HG02852 (cell line): ENCODE measurements at regions not wholly inside any gene's neighbourhood (a gene's known extent, or its start where the extent isn't known, plus 50 kb on each side); places are given as distances from the start of the nearest gene placed in this dataset.
A peak's percentile ranks its signal among the peaks of the same experiment; 100 is the strongest.

Source experiments
- ATAC-seq: cut with Tn5 transposase; IDR thresholded peaks from one replicate; pipeline ENCODE4 v1.9.1; 2021; ENCODE audit warnings: mild to moderate bottlenecking, moderate library complexity; ENCODE audit not compliant: unreplicated experiment

DNA sequence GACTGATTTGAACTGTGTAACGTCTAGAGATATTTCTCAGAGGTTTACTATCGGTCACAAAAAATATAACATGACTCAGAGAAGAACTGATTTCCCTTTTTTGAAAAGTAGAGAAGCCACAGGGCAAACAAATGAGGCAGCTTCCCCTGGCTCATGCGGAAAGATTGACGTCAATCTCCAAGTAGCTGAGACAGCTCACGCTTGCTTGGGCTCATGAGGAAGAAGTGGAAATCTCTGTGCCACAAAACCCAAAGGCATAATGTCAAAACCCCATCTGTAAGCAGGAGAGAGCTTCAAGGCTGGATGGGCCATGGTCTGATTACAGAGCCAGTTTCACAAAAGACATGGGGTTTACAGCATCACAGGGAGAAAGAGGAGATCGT lies 188.1 kb downstream of the ARL4C start:
- ATAC-seq, result peak; percentile 92

DNA sequence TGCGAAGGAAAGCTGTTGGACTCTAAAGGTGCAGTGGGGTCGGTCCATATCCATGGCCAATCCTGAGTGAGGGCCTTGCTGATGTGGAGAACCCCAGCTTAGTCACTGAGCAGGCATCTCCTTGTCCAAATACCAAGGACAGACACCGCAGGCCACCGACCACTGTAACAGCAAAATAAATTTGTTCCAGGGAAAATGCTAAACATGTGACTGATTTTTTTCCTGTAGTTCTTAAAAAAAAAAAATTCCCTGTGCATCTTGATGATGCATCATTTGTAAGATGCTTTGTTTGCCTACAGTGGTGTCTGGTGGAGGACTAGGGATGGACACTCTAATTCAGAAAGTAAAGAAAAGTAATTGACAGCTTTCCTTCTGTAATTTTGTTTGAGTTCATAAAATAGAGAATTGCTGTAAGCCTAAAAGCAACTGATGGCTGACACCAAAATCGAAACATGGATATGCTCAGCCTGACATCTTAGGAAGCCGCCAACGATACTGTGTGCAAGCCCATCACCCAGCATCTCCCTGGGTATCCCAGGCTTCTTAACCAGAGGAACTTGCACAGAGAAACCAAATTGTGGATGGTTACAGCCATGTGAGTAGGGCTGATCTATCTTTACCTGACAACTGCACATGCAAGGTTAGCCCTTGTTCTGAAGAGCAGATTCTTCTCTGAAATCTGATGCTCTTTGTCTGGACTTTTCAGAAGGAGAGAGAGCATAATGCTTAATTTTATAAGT lies 188.6 kb downstream of the ARL4C start:
- ATAC-seq, result no peak

DNA sequence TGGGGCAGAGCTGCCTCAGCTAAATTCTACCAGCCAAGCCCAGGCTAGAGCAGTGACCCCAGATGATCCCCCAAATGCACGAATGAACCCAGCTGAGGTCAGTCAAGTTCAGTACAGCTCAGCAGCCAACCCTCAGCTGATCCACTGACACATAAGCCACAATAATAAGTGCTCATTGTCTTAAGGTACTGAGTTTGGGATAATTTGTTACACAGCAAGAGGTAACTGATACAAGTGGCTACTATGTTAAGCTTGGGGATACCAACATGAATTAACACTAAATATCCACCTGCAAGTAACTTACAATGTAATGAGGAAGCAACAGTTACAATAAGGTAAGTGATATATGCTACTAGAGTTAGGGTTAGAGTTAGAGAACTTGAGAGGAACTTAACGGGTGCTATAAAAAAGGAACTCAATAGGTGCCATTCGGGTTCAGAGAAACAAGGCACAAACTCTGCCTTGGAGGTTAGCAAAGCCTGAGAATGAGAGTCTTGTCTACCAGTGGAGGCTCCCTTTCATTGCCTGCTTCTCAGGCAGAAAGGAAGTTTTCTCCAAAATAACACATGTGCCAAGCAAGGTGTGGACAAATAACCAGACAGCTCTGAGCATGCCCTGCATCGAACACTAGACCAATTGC lies 189.4 kb downstream of the ARL4C start:
- no peak for ATAC-seq

DNA sequence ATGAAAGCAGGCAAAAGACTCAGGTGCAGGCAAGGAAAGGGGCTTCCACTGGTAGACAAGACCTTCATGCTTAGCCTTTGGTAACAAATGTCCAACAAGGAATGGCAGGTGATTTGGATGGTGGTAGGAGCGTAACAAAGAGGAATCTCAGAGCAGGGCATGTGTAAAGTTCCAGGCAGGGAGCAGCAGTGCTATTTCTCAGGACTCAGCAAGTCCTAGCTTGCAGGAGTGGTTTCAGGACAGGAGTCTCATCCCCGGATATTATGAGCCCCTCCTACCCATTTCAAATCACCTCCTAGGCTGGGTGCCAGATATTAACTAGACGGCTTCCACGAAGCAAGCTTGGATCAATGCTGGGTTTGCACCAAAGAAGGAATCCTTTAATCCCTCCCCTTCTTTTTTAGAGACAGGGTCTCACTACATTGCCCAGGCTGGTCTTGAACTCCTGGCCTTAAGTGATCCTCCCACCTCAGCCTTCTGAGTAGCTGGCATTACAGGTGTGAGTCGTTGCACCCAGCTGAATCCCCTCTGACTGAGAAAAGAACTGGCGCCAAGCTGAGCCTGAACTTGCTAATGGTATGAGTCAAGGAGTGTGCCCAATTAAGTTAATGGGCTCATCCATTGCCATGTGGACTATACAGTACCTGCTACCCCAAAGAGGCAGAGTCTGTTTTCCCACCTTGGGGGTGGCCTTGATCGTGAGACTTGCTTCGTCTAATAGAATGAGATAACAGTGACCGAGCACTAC lies 190.3 kb downstream of the ARL4C start:
- ATAC-seq, result no peak

DNA sequence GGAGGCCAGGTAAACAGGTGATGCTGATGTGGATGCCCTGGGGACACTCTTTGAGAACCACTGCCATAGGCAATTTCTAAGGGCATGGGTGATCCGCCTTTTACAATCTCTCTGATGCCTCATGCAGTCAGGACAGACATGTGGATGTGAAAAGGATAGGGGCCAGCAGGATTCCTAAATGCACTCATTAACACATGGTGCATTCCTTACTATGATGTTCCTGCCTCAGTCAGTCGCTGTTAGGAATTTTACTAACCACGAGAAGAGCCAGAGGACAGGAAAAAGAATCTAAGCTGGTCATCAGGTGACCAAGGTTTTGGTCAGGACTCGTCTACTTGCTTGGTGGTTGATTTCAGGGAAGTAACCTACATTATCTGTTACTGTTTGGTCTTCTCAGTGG lies 191.0 kb downstream of the ARL4C start:
- ATAC-seq, result no peak

DNA sequence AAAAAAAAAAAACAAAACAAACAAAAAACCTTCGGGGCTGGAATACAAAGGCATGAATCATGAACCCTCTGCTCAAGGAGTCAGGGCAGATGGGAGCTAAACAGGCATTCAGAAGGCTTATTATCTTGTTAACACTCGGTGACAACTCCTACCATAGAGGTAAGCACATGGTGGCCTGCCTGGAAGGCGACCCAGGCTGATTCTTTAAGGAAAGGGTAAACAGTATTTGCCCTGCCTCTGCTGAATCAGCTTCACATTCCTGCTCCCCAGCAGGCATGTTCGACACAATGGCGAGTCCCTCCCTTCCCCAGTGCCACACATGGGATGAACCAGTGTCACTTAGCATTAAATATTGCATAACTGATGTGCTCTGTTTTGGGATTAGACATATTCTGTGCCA lies 191.9 kb downstream of the ARL4C start:
- ATAC-seq, result no peak

DNA sequence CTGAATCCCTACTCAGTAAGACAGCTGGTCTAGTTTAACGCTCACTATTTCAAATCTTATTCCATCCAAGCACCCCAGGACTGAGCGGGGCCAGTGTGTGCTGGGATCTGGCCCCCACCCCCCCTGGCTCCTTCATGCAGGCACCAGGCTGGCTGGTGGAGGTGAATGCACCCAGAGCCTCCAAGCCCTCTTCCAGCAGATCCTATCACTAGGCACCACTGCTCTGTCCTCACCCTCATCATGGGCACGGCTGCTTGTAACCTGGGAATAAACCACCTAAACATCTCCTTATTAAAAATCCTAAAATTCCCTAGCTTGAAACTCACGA lies 194.3 kb downstream of the ARL4C start:
- no peak for ATAC-seq

DNA sequence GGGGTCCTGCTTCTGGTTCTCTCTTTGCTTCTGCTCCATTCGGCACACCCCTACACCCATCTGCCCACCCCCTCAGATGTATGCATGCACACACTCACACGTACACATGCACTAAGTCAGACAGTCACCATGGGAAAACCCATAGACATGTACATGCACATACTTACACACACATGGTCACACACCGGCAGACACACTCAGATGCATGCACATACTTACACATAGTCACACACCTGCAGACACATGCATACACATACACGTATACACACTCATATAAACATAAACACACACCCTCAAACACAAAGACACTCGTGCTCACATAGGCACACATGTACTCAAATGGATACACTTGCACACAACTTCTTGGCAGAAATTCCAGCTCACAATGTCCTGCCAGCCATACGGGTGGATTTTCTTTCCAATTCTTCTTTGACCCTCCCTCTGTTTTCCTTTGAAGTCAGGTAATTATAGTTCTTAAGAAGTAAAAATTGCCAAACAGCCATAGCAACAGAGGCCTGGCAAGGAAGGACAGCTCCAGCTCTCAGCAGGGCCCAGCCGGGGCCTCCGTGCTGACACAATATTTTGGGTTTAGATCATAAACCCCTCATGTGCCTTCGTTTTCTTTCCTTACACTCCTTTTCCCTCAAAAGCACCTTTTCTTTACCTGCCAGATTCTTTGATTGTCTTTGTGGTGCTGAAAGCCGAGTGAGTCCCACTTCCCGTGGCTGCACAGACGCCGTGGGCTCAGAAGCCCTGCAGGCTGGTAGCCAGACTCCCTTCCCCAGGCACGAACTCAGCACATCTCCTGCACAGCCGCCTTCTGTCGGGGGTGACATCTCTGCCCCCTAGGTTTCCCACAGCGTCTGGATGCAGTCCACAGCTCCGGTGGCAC lies 195.7 kb downstream of the ARL4C start:
- no peak for ATAC-seq

DNA sequence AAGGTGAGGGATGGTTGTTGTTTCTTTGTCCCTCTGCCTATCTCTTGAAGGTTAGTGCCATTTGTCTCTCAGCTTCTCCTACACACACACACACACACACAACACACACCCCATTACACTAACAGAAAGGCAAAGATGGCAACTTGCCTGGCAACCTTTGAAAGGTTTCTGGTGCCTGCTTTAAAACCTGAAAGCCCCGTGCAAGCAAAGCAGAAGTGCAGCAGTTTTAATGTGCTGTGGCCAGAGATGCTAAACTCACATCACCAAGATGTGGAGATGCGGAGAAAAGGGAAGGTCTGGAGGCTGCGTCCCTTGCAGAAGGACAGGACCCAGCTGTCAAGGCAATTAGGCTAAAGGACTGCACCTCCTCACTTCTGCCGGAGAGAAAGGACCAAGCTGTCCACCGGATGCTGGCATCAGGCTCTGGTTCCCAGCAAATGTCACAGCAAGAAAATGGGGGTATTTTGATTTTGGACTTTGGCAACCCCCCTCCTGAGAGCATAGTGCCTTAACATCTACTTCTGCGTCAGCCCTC lies 196.4 kb downstream of the ARL4C start:
- no peak for ATAC-seq

DNA sequence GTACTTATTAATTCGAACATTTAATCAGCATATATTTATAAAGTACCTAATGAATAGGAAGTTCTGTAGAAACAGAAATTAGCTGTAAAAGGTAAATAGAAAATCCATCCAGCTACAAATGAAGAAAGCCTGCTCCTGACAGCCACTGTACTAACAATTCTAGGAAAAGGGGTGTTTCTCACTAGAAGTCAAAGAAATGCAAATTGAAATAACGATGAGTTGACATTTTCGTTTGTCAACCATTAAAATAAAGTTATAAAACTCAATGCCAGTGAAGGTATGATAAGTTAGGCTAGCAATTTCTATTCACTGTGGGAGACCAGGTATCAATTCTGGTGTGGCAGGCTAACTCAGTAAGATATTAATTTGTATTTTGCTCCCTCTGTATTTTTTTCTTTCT lies 198.0 kb downstream of the ARL4C start:
- ATAC-seq, result no peak

DNA sequence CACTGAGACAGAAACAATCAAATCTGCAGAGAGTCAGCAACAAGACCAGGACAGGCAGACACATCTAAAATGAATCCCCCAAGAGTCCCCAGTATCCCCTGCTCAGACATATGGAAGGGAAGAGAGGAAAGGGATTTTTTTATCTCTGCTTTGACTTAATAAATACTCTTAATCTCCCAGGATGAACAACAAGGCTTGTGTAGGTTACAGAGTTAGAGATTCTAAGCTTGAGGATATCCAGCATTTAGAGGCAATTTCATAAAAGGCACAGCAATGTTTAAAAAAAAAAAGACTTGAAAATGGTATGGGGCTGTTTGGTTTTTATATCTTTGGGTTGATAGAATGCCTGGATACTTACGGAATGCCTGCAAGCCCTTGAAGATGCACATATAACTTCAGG lies 199.9 kb downstream of the ARL4C start:
- ATAC-seq, result no peak

DNA sequence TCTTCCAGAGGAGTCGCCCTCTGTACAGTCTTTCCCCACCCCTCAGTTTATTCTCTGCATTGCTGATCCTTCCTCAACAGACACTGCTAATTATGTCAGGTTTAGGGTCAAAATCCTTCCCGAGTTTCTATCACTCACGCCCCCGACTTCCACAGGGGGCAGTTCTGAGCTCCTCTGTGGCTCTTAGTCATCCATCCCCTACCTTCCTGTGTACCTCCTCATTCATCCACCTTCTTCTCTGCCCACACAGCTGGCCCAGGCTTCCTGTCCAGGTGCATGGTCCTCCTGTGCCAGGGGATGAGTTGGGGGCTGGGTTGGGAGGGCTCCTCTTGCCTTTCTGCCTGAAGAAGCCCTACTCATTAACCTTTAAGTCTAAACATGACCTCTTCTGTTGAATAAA lies 202.9 kb downstream of the ARL4C start:
- no peak for ATAC-seq

DNA sequence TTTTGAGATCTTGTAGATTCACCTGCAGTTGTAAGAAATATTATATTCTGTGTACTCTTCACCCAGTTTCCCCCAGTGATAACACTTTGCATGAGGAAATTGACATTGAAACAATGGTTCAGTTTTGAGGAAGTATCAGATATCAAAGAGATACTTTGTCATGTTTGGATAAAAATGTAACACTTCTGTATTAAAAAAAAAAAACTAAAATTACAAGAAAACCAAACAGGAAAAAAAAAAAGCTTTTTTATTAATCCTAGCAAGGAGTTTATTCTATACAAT lies 204.0 kb downstream of the ARL4C start:
- ATAC-seq, result peak; percentile 5

DNA sequence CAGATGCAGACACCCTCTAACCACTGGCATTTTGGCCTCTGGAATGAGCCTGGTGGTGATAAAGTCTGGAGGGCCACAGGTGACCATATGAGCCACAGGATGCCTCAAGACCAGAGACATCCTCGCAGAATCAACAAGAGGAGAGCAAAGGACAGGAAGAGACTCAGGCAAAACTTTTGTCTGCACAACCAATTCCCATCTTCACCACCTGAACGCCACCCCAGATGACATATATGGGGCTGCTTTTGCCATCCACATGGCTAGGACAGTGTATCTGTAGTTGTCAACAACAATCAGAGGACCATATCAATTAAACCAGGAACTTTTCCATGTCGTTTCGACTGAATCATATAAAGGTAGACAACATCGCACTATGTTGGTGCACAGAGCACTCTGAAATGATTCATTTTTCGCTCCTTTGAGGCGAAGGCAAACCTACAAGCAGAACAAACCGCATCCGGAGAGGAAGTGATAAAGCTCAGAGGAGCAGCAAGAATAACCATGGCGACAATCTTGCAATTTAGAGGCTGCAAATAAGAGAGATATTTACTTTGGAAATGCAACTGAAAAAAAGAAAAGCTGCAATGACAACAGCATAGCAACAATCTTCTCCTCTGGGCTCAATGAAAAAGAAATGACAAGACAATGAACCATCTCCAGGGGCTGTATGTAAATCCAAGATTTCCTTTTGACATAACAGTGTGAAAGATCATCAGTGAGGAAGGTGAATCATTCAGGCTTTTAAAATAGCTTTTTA lies 204.5 kb downstream of the ARL4C start:
- peak; percentile 73 for ATAC-seq

DNA sequence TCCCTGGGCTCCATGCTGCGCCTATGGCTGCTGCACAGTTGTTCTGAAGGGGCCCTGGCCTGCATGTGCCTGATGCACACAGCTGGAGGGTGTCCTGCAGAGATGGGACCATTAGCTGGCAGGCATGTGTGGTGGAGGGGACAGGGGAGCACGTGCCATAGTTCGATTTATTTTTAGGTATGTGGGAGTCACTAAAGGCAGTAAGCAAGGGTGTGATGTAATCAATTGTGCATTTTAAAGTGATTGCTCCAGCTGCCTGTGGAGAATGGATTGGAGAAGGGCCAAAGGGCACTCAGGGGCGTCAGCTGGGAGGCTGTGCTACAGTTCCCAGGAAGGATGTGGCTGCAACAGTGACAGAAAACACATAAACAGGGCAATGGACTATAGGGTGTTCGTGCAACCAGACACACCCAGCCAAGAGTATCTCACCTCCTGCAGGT lies 205.1 kb downstream of the ARL4C start:
- ATAC-seq, result peak; percentile 14

DNA sequence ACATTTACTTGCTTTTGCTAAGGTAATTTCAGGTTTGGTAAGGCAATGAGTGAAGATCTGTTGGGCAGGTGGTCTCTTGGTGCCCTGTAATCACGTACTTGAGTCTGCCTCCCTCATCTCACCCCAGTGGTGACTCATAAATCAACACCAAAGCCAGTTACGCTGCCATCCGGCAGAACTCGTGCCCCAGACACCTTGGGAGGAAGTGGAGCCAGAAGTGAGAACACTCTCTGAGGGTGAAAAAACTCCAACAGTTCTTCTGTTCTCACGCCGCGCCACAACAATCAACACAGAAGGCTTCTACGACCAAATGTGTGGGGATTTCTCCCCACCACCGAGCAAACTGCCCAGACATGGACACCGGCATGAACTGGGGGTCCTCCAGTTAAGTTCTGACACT lies 206.2 kb downstream of the ARL4C start:
- no peak for ATAC-seq

DNA sequence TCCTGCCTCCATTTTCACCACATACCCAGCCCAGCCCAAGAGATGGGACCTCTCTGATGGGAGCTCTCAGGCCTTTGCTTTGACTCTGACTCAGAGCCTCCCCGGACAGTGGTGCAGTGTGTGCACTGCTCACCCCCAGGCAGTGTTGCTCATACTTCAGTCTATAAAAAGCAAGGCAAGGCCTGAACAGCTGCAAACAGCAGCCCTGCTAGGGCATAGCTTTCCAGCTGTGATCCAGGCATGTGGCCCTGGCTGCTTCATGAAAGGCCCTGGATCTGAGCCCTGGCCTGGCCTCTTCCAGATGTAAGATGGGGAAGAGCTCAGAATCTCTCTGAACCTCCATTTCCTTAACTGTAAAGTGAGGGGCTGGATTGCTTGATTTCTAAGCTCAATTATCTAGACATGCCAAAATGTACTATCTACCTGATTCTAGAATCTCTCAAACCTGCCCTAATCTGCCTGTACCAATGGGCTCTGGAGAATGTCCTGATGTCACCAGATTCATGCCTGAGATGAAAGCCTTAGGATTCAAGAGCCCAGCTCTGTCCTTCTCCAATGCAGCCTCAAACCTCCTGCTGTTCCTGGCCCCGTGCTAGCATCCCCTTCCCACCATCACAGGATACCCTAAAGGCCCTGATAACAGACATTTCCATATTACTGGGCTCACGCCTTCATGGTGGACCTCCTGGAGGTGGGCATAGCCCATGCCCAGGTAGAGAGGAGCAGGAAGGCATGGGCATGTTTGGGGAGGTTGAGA lies 206.9 kb downstream of the ARL4C start:
- no peak for ATAC-seq

DNA sequence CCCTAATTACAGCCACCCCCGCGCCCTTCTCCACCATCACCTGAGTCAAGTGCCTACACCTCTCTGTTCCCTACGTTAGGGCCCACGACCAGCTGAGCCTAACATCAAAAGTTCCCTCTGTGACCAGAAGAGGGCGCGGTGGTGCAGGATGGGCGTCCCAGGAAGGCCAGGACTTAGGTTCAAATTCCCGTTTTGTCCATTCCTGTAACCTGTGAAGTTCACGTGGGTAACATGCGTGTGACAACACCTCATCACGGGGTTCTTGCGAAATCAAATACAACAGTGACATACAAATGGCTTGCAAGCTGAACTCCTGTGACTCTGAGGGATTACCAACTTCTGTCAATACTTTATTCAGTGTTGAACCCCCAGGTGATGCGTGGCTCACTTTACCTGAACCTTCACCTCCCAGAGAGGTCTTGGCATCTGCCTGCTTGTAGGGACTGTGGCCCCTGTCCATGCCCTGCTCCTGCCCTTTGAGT lies 207.9 kb downstream of the ARL4C start:
- ATAC-seq, result no peak

DNA sequence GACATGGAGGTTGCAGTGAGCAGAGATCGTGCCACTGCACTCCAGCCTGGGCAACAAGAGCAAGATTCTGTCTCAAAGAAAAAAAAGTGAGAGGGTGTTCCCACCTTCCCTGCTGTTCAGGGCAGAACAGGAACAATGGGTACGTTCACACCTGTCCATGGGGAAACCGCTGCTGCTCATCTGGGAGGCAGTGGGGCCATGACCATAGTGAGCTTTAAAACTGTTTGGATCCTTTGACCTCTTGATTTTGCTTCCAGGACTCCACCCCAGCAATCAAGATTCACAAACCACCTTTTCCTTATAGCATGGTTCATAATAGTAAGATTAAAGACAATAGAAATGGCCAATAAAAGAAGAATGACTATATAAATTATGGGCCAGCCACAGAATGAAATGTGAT lies 209.2 kb downstream of the ARL4C start:
- no peak for ATAC-seq

DNA sequence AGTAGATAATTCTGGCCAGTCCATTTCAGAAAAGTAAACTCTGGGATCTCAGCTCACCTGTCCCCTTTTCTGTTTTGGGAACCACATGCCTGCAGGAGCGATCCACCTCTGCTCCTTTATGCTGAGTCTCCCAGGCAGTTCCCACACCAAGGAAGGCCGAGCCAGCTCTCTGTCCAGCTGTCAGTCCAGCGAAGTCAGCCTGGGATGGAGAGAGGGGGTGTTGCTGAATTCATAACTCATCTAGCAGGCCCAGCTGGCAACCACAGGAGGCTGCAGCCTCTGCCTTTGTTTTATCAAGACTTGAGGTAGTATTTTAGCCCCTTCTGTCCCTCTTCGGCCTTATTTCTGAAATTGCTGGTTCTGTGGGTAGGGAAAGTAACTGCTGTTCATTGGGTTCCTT lies 209.9 kb downstream of the ARL4C start:
- no peak for ATAC-seq
